Hepatocyte (in vitro differentiated cells): ENCODE measurements at regions not wholly inside any gene's neighbourhood (a gene's known extent, or its start where the extent isn't known, plus 50 kb on each side); places are given as distances from the start of the nearest gene placed in this dataset.

ENCODE experiments used
- EZH2 ChIP-seq: fragments of 200-600 bp; sonication (generic); IDR thresholded peaks from 2 replicates; pipeline ENCODE4 v1.6.1; 2016; ENCODE audit warnings: antibody characterized with exemption, mild to moderate bottlenecking, borderline replicate concordance
- TF ChIP-seq, protein P1 (sequence below): fragments of 200-600 bp; sonication (generic); IDR thresholded peaks from 2 replicates; pipeline ENCODE4 v1.5.1; 2016; ENCODE audit warnings: antibody characterized with exemption, mild to moderate bottlenecking; ENCODE audit not compliant: poor library complexity

DNA sequence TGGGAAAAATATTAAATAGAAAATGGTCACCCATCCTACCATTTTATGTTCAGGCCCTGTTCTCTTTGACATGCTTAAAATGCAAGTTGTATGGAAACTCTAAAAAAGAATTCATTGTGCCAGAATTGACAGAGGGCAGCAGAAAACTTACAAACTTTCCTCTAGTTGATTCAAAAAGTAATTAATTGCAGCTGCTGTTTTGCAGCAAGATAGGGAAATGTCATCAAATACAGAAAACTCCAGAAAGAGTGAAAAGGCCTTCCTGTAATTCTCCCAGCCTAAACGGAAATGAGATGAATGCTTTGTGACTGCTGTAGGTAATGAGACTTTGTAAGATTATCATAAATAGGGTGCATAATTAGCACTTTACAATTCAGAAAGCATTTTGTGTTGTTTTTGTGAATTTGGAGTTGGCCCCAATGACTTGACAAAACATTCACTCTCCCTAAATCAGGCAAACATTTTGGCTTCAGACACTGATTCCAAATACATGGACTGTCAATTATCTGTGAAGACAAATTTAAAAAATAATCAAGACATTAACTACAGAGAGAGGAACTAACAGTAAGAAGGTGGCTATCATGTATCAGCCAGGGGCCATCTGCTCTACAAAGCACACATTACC lies 861.8 kb downstream of the SQOR start:
- TF ChIP-seq, protein P1, sequence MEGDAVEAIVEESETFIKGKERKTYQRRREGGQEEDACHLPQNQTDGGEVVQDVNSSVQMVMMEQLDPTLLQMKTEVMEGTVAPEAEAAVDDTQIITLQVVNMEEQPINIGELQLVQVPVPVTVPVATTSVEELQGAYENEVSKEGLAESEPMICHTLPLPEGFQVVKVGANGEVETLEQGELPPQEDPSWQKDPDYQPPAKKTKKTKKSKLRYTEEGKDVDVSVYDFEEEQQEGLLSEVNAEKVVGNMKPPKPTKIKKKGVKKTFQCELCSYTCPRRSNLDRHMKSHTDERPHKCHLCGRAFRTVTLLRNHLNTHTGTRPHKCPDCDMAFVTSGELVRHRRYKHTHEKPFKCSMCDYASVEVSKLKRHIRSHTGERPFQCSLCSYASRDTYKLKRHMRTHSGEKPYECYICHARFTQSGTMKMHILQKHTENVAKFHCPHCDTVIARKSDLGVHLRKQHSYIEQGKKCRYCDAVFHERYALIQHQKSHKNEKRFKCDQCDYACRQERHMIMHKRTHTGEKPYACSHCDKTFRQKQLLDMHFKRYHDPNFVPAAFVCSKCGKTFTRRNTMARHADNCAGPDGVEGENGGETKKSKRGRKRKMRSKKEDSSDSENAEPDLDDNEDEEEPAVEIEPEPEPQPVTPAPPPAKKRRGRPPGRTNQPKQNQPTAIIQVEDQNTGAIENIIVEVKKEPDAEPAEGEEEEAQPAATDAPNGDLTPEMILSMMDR = no peak
- no peak for TF ChIP-seq EZH2
